Heart left ventricle (tissue), 16 donors: ENCODE measurements at regions not wholly inside any gene's neighbourhood (a gene's known extent, or its start where the extent isn't known, plus 50 kb on each side); places are given as distances from the start of the nearest gene placed in this dataset.

Source experiments
- ATAC-seq, 4 donors: fragments of 200-7000 bp; cut with Tn5 transposase; one replicate each; pipeline ENCODE4 v1.9.1; 2020 to 2022; ENCODE audit warnings: moderate library complexity in 4 of 4, mild to moderate bottlenecking in 3 of 4, moderate number of reproducible peaks in 1 of 4
- DNase-seq, 5 donors: peaks; one replicate each; pipeline ENCODE4 v3.0.0-alpha.2; 2020
- H3K27ac ChIP-seq, 12 donors: fragments of 200-600 bp; sonication (generic) in 4 of 12; one replicate each; pipeline versions ENCODE4 v1.5.0 to v1.8.0; 2016 to 2022; ENCODE audit warnings: mild to moderate bottlenecking in 2 of 12
- H3K27me3 ChIP-seq, 9 donors: fragments of 200-600 bp; sonication (generic) in 2 of 9; one replicate each; pipeline versions ENCODE4 v1.5.1 to v1.8.0; 2016 to 2022; ENCODE audit warnings: mild to moderate bottlenecking in 3 of 9
- H3K36me3 ChIP-seq, 9 donors: fragments of 200-600 bp; sonication (generic) in 2 of 9; one replicate each; pipeline versions ENCODE4 v1.5.0 to v1.8.0; 2018 to 2022; ENCODE audit warnings: mild to moderate bottlenecking in 2 of 9
- H3K4me1 ChIP-seq, 12 donors: fragments of 200-600 bp; sonication (generic) in 4 of 12; one replicate each; pipeline versions ENCODE4 v1.5.0 to v1.8.0; 2016 to 2022; ENCODE audit warnings: mild to moderate bottlenecking in 3 of 12
- H3K4me3 ChIP-seq, 12 donors: fragments of 200-600 bp; sonication (generic) in 4 of 12; one replicate each; pipeline versions ENCODE4 v1.5.0 to v1.8.0; 2017 to 2022; ENCODE audit warnings: mild to moderate bottlenecking in 9 of 12, moderate library complexity in 4 of 12
- H3K9me3 ChIP-seq, 12 donors: fragments of 200-600 bp; sonication (generic) in 4 of 12; one replicate each; pipeline versions ENCODE4 v1.5.0 to v1.8.0; 2016 to 2022; ENCODE audit warnings: mild to moderate bottlenecking in 1 of 12
- CTCF ChIP-seq, 12 donors: fragments of 200-600 bp; sonication (generic) in 4 of 12; IDR thresholded peaks; one replicate each; pipeline versions ENCODE4 v1.5.0 to v1.8.0; 2018 to 2022; ENCODE audit warnings: antibody characterized with exemption in 12 of 12, mild to moderate bottlenecking in 5 of 12
- POLR2A ChIP-seq, 2 donors: fragments of 450-650 bp; IDR thresholded peaks; one replicate each; pipeline ENCODE4 v1.6.1; 2017; ENCODE audit warnings: antibody characterized with exemption in 2 of 2, mild to moderate bottlenecking in 2 of 2, moderate library complexity in 2 of 2
- WGBS, 4 donors: extraction: QIAGEN DNeasy Blood & Tissue Kit in 2 of 4; methylation state at CpG; one replicate each; pipeline versions ENCODE4 v1.1.5 to v1.1.7; 2013 to 2018; 5-methylcytosine and 5-hydroxymethylcytosine counted together
- intact Hi-C, 10 donors: fragments of 100-400 bp; cut with DNase I; formaldehyde crosslinking; loops; one replicate each; pipeline versions ENCODE4 v1.11.1 to v1.14.2; 2022
- donor health status: ischemic (EF 13 %, LVEDD 7.1; RV severe dilation, severe dysfunction).
- donor health status: healthy with polysubstance abuse.
- donor health status: DM: no; HTN: yes; CAD: no.
- donor health status: DM: no; HTN: no; CAD: no.
- donor health status: ischemic (EF 25% LVEDD 6.9; RV normal size, moderate dysfunction).
- donor health status: ischemic (EF 25% LVEDD 5.7; RV mildly dilated, moderate dysfunction).
- donor health status: healthy.
- donor health status: DM: yes; HTN: yes; CAD: no.
- donor health status: ischemic (EF 35%, LVEDD 5.7; RV mildly dilated, moderate dysfunction).
- donor health status: nonischemic (EF 11% LVEDD 7.7; RV severe dilation, severe dysfunction).
- donor health status: DM: yes; HTN: yes; CAD: no.
- donor health status: PGD.
- donor health status: ischemic (EF 29% LVEDD 5.4; RV normal size, mild dysfunction).
- donor health status: nonischemic (EF 23%, LVEDD 6.1; RV moderate dilation, normal function).

- H3K4me1 ChIP-seq, result peaks cover 0 to 25% (median 0%) of the 10 kb centered on the region in 12 donors
- ATAC-seq, result no peak
Observed at GRCh38 chr2:203805486-203805838, 62.1 kb upstream of the CTLA4 start.

GRCh38 chr2:203806761-203807160, 60.8 kb upstream of the CTLA4 start:
- H3K36me3 ChIP-seq, result no peaks in the 10 kb centered on the region
- 91 to 98% (median 95%) methylated on average over 1 of the region's 1 CpG for WGBS, 4 donors
- ATAC-seq (no peak), DNase-seq (no peak)
- no peaks in the 10 kb centered on the region for H3K27me3 ChIP-seq
- H3K4me3 ChIP-seq, result no peak overlapping the region
- peaks cover 0 to 20% (median 5%) of the 10 kb centered on the region in 12 donors for H3K9me3 ChIP-seq
- no peak overlapping the region for H3K27ac ChIP-seq
- TF ChIP-seq CTCF (IDR thresholded peaks at IDR 0.05) (no peak), POLR2A (IDR thresholded peaks at IDR 0.05) (no peak)
- peaks cover 0 to 33% (median 0%) of the 10 kb centered on the region in 12 donors for H3K4me1 ChIP-seq
- intact Hi-C loops, result loop anchor here in 1 of 10 donors (10.0 kb wide), 1 partner anchor 102 kb away; the partner anchor contains the start of gene CD28

More at GRCh38 chr2:203805486-203805838, 62.1 kb upstream of the CTLA4 start:
- no peaks in the 10 kb centered on the region for H3K36me3 ChIP-seq
- WGBS, 4 donors, result 94 to 100% (median 97%) methylated on average over 1 of the region's 1 CpG
- DNase-seq, result no peak
- H3K27ac ChIP-seq, result no peak overlapping the region
- no peak for TF ChIP-seq CTCF (IDR thresholded peaks at IDR 0.05)
- no peak for TF ChIP-seq POLR2A (IDR thresholded peaks at IDR 0.05)
- intact Hi-C loops, result loop anchor here in 1 of 10 donors (10.0 kb wide), 1 partner anchor 101 kb away; the partner anchor contains the start of gene CD28
- no peak overlapping the region for H3K4me3 ChIP-seq
- H3K27me3 ChIP-seq, result no peaks in the 10 kb centered on the region
- H3K9me3 ChIP-seq, result peaks cover 0 to 31% (median 5%) of the 10 kb centered on the region in 12 donors

GRCh38 chr2:203808046-203808750, 59.4 kb upstream of the CTLA4 start:
- peaks cover 0 to 46% (median 0%) of the 10 kb centered on the region in 12 donors for H3K4me1 ChIP-seq
- TF ChIP-seq POLR2A (IDR thresholded peaks at IDR 0.05) (no peak), CTCF (IDR thresholded peaks at IDR 0.05) (no peak)
- no peak overlapping the region for H3K4me3 ChIP-seq
- no peaks in the 10 kb centered on the region for H3K36me3 ChIP-seq
- intact Hi-C loops, result loop anchor here in 1 of 10 donors (10.0 kb wide), 1 partner anchor 103 kb away; the partner anchor contains the start of gene CD28
- ATAC-seq, result no peak
- peaks cover 0 to 20% (median 5%) of the 10 kb centered on the region in 12 donors for H3K9me3 ChIP-seq
- no peak overlapping the region for H3K27ac ChIP-seq
- no peak for DNase-seq
- no peaks in the 10 kb centered on the region for H3K27me3 ChIP-seq
- WGBS, 4 donors, result 72 to 82% (median 78%) methylated on average over 7 of the region's 7 CpGs

- Histone ChIP-seq H3K27me3 (no peaks in the 10 kb centered on the region), H3K4me3 (no peak overlapping the region), H3K4me1 (peaks cover 0 to 41% (median 0%) of the 10 kb centered on the region in 12 donors), H3K9me3 (peaks cover 0 to 20% (median 5%) of the 10 kb centered on the region in 12 donors), H3K36me3 (no peaks in the 10 kb centered on the region), H3K27ac (peak overlapping the region in 3 of 12 donors; percentile 3 to 56 (median 7))
- 74 to 91% (median 82%) methylated on average over 2 of the region's 2 CpGs for whole genome bisulfite sequencing, 4 donors
- DNase-seq, result no peak
- intact Hi-C loops, result loop anchor here in 1 of 10 donors (10.0 kb wide), 1 partner anchor 104 kb away; the partner anchor contains the start of gene CD28
- no peak for ATAC-seq
- TF ChIP-seq POLR2A (IDR thresholded peaks at IDR 0.05), result no peak
- TF ChIP-seq CTCF (IDR thresholded peaks at IDR 0.05), result no peak
Observed at GRCh38 chr2:203809084-203809521, 58.5 kb upstream of the CTLA4 start.
